GM21528 (cell line): ENCODE measurements at regions not wholly inside any gene's neighbourhood (a gene's known extent, or its start where the extent isn't known, plus 50 kb on each side); places are given as distances from the start of the nearest gene placed in this dataset.

Experiments used
- ATAC-seq: cut with Tn5 transposase; IDR thresholded peaks from one replicate; pipeline ENCODE4 v1.9.1; 2021; ENCODE audit warnings: mild to moderate bottlenecking, moderate library complexity; ENCODE audit not compliant: unreplicated experiment, low FRiP score

- no peak for ATAC-seq
Measured at GRCh38 chr1:193342811-193343210, 156.4 kb upstream of the B3GALT2 start.

GRCh38 chr1:193340331-193340730, 153.9 kb upstream of the B3GALT2 start:
- no peak for ATAC-seq

- no peak for ATAC-seq
Measured at GRCh38 chr1:193339401-193339800, 153.0 kb upstream of the B3GALT2 start.

GRCh38 chr1:193338194-193338593, 151.8 kb upstream of the B3GALT2 start:
- ATAC-seq: no peak

GRCh38 chr1:193335806-193336428, 149.5 kb upstream of the B3GALT2 start:
- no peak for ATAC-seq

- no peak for ATAC-seq
Measured at GRCh38 chr1:193333166-193333565, 146.8 kb upstream of the B3GALT2 start.

GRCh38 chr1:193326296-193326695, 139.9 kb upstream of the B3GALT2 start:
- ATAC-seq: no peak

GRCh38 chr1:193325771-193326170, 139.4 kb upstream of the B3GALT2 start:
- ATAC-seq: no peak

GRCh38 chr1:193325042-193325441, 138.6 kb upstream of the B3GALT2 start:
- ATAC-seq: no peak

- ATAC-seq: no peak
Measured at GRCh38 chr1:193322211-193322610, 135.8 kb upstream of the B3GALT2 start.

- ATAC-seq: no peak
Measured at GRCh38 chr1:193321242-193321840, 134.9 kb upstream of the B3GALT2 start.

GRCh38 chr1:193320270-193320669, 133.9 kb upstream of the B3GALT2 start:
- ATAC-seq: no peak

GRCh38 chr1:193318347-193318746, 131.9 kb upstream of the B3GALT2 start:
- ATAC-seq: no peak

GRCh38 chr1:193313354-193314140, 127.1 kb upstream of the B3GALT2 start:
- no peak for ATAC-seq

- ATAC-seq: no peak
Measured at GRCh38 chr1:193312432-193312831, 126.0 kb upstream of the B3GALT2 start.

GRCh38 chr1:193311226-193311948, 125.0 kb upstream of the B3GALT2 start:
- no peak for ATAC-seq

- ATAC-seq: no peak
Measured at GRCh38 chr1:193310564-193310963, 124.2 kb upstream of the B3GALT2 start.

- ATAC-seq: no peak
Measured at GRCh38 chr1:193309936-193310475, 123.6 kb upstream of the B3GALT2 start.

GRCh38 chr1:193308438-193308837, 122.0 kb upstream of the B3GALT2 start:
- no peak for ATAC-seq

- ATAC-seq: no peak
Measured at GRCh38 chr1:193306430-193306829, 120.0 kb upstream of the B3GALT2 start.
